Mucosa of descending colon (tissue), 3 donors: ENCODE measurements at regions not wholly inside any gene's neighbourhood (a gene's known extent, or its start where the extent isn't known, plus 50 kb on each side); places are given as distances from the start of the nearest gene placed in this dataset.

Experiments used
- ATAC-seq: fragments of 200-7000 bp; cut with Tn5 transposase; one replicate; pipeline ENCODE4 v1.9.1; 2020; ENCODE audit warnings: mild to moderate bottlenecking, moderate library complexity
- DNase-seq, 3 donors: peaks; one replicate each; pipeline ENCODE4 v3.0.0-alpha.2; 2020
- H3K36me3 ChIP-seq: fragments of 200-600 bp; one replicate; pipeline ENCODE4 v1.8.0; 2021; ENCODE audit warnings: low read depth, mild to moderate bottlenecking
- H3K4me1 ChIP-seq: fragments of 200-600 bp; one replicate; pipeline ENCODE4 v1.8.0; 2021; ENCODE audit warnings: low read depth, mild to moderate bottlenecking
- H3K4me3 ChIP-seq: fragments of 200-600 bp; one replicate; pipeline ENCODE4 v1.8.0; 2021; ENCODE audit warnings: mild to moderate bottlenecking
- H3K9me3 ChIP-seq: fragments of 200-600 bp; one replicate; pipeline ENCODE4 v1.8.0; 2021; ENCODE audit warnings: mild to moderate bottlenecking
- CTCF ChIP-seq: fragments of 200-600 bp; IDR thresholded peaks from one replicate; pipeline ENCODE4 v1.8.0; 2022; ENCODE audit warnings: antibody characterized with exemption, mild to moderate bottlenecking
- intact Hi-C, 2 donors: fragments of 100-400 bp; cut with DNase I in 1 of 2; cut with micrococcal nuclease in 1 of 2; formaldehyde crosslinking; loops; one replicate each; pipeline versions ENCODE4 v1.11.0 to v1.11.1; 2022; cut with DNase I, micrococcal nuclease
- donor health status: DM: no; HTN: no; CAD: no; lungs with moderate emphysema.
- donor health status: DM: no; HTN: no; CAD: no.
- donor health status: DM: no; HTN: yes; CAD: no.

GRCh38 chr7:83704564-83704963 is 55.6 kb upstream of the SEMA3E start:
- no peak for ATAC-seq
- Histone ChIP-seq H3K4me1 (no peaks in the 10 kb centered on the region), H3K4me3 (no peak overlapping the region), H3K9me3 (no peaks in the 10 kb centered on the region), H3K36me3 (no peaks in the 10 kb centered on the region)
- TF ChIP-seq CTCF = no peak
- intact Hi-C loops = no loop called here
- DNase-seq = no peak

- DNase-seq (no peak), ATAC-seq (no peak)
- Histone ChIP-seq H3K4me3 (no peak overlapping the region), H3K9me3 (no peaks in the 10 kb centered on the region), H3K4me1 (no peaks in the 10 kb centered on the region), H3K36me3 (no peaks in the 10 kb centered on the region)
- no peak for TF ChIP-seq CTCF
- intact Hi-C loops = no loop called here
Measured at GRCh38 chr7:83702446-83702845, 53.5 kb upstream of the SEMA3E start.

GRCh38 chr7:83701736-83702135 is 52.8 kb upstream of the SEMA3E start:
- Histone ChIP-seq H3K4me1 (no peaks in the 10 kb centered on the region), H3K36me3 (no peaks in the 10 kb centered on the region), H3K4me3 (no peak overlapping the region), H3K9me3 (no peaks in the 10 kb centered on the region)
- ATAC-seq = no peak
- no peak for TF ChIP-seq CTCF
- intact Hi-C loops = no loop called here
- DNase-seq = no peak
